ENCODE measurements at regions not wholly inside any gene's neighbourhood (a gene's known extent, or its start where the extent isn't known, plus 50 kb on each side); places are given as distances from the start of the nearest gene placed in this dataset.
"Not testable (repeated sequence)": the region's sequence is repeated elsewhere in the genome, so short reads cannot be mapped to it uniquely, and the experiment has no call there.

DNA sequence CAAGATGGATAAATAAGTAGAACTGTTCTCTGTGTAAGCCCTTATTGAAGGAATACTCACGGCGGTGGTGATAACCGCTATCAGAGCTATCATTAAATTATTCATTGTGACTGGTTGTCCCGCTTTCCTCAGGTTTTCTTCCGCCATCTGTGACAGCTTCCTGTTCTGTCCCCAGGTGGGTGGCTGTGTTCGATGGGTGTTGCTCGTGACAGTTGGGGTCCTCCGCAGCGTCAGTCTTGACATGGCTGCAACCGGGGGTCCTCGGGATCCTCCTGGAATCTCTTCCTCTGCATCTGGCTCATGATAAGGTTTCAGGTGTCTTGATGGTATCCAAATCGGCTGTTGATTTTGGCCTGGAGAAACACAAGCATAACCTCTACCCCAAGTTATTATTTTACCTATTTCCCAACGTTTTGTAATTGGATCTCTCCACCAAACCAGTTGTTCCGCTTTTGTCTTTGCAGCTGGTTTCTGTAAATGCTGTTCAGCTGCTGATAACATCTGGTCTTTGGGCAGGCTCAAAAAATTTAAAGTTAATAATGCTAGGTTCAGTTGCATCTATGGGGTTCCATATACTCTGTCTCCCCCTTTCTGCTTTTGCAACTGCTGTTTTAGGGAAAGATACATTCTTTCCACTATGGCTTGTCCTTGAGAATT lies 58.1 kb upstream of the INSIG1 start:
- TF ChIP-seq EZH2phosphoT487 (IDR thresholded peaks at IDR 0.05; ENCODE audit: low read depth) = not testable (repeated sequence)
- TF ChIP-seq, protein P1, sequence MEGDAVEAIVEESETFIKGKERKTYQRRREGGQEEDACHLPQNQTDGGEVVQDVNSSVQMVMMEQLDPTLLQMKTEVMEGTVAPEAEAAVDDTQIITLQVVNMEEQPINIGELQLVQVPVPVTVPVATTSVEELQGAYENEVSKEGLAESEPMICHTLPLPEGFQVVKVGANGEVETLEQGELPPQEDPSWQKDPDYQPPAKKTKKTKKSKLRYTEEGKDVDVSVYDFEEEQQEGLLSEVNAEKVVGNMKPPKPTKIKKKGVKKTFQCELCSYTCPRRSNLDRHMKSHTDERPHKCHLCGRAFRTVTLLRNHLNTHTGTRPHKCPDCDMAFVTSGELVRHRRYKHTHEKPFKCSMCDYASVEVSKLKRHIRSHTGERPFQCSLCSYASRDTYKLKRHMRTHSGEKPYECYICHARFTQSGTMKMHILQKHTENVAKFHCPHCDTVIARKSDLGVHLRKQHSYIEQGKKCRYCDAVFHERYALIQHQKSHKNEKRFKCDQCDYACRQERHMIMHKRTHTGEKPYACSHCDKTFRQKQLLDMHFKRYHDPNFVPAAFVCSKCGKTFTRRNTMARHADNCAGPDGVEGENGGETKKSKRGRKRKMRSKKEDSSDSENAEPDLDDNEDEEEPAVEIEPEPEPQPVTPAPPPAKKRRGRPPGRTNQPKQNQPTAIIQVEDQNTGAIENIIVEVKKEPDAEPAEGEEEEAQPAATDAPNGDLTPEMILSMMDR (IDR thresholded peaks at IDR 0.05; ENCODE audit: low read depth, low read length) = not testable (repeated sequence)

Data from OCI-LY3 (cell line).